ENCODE measurements at regions not wholly inside any gene's neighbourhood (a gene's known extent, or its start where the extent isn't known, plus 50 kb on each side); places are given as distances from the start of the nearest gene placed in this dataset.
"Not testable (repeated sequence)": the region's sequence is repeated elsewhere in the genome, so short reads cannot be mapped to it uniquely, and the experiment has no call there.

- no peaks in the 10 kb centered on the region for H3K27me3 Mint-ChIP-seq (ENCODE audit: insufficient read depth, unreplicated experiment)
- CTCF ChIA-PET = no interaction called here
- no peak overlapping the region for H3K4me3 Mint-ChIP-seq (ENCODE audit: unreplicated experiment)
- H3K27ac Mint-ChIP-seq (ENCODE audit: low read depth, unreplicated experiment) = no peak overlapping the region
- BruUV-seq (replicated peaks) = no TSS peak
- no peaks in the 10 kb centered on the region for H3K36me3 Mint-ChIP-seq (ENCODE audit: insufficient read depth, unreplicated experiment)
- POLR2A ChIA-PET = no interaction called here
- intact Hi-C loops (cut with micrococcal nuclease) = no loop called here
- TF ChIP-seq CTCF (IDR thresholded peaks at IDR 0.05; ENCODE audit: unreplicated experiment) = no peak
- H3K4me1 Mint-ChIP-seq (ENCODE audit: insufficient read depth, unreplicated experiment) = no peaks in the 10 kb centered on the region
- H3K9me3 Mint-ChIP-seq (ENCODE audit: unreplicated experiment) = peaks cover 6% of the 10 kb centered on the region
- no peak for DNase-seq (ENCODE audit: unreplicated experiment)
These were observed 540.6 kb upstream of the SOX9 start for GRCh38 chr17:71580220-71580619.

- POLR2A ChIA-PET = interaction anchor here (0.7 kb wide), 1 partner anchor 363 kb away, joined by 3 read pairs; no protein-coding TSS in a partner anchor
- intact Hi-C loops (cut with micrococcal nuclease) = no loop called here
- H3K36me3 Mint-ChIP-seq (ENCODE audit: insufficient read depth, unreplicated experiment) = no peaks in the 10 kb centered on the region
- H3K27me3 Mint-ChIP-seq (ENCODE audit: insufficient read depth, unreplicated experiment) = no peaks in the 10 kb centered on the region
- no peak overlapping the region for H3K4me3 Mint-ChIP-seq (ENCODE audit: unreplicated experiment)
- no peak for TF ChIP-seq CTCF (IDR thresholded peaks at IDR 0.05; ENCODE audit: unreplicated experiment)
- no peak for DNase-seq (ENCODE audit: unreplicated experiment)
- CTCF ChIA-PET = no interaction called here
- BruUV-seq (replicated peaks) = no TSS peak
- no peaks in the 10 kb centered on the region for H3K4me1 Mint-ChIP-seq (ENCODE audit: insufficient read depth, unreplicated experiment)
- no peak overlapping the region for H3K27ac Mint-ChIP-seq (ENCODE audit: low read depth, unreplicated experiment)
- peaks cover 6% of the 10 kb centered on the region for H3K9me3 Mint-ChIP-seq (ENCODE audit: unreplicated experiment)
These were observed 535.3 kb upstream of the SOX9 start for GRCh38 chr17:71585540-71585939.

- no peaks in the 10 kb centered on the region for H3K27me3 Mint-ChIP-seq (ENCODE audit: insufficient read depth, unreplicated experiment)
- DNase-seq (ENCODE audit: unreplicated experiment) = no peak
- H3K4me3 Mint-ChIP-seq (ENCODE audit: unreplicated experiment) = no peak overlapping the region
- intact Hi-C loops (cut with micrococcal nuclease) = no loop called here
- ChIA-PET CTCF (interaction anchor here (0.6 to 0.7 kb wide), 2 partner anchors 22 to 210 kb away, joined by 3 read pairs; no protein-coding TSS in a partner anchor), POLR2A (interaction anchor here (0.8 kb wide), 1 partner anchor 492 kb away, joined by 3 read pairs; no protein-coding TSS in a partner anchor)
- BruUV-seq (replicated peaks) = no TSS peak
- peaks cover 6% of the 10 kb centered on the region for H3K9me3 Mint-ChIP-seq (ENCODE audit: unreplicated experiment)
- TF ChIP-seq CTCF (IDR thresholded peaks at IDR 0.05; ENCODE audit: unreplicated experiment) = no peak
- H3K36me3 Mint-ChIP-seq (ENCODE audit: insufficient read depth, unreplicated experiment) = no peaks in the 10 kb centered on the region
- no peak overlapping the region for H3K27ac Mint-ChIP-seq (ENCODE audit: low read depth, unreplicated experiment)
- H3K4me1 Mint-ChIP-seq (ENCODE audit: insufficient read depth, unreplicated experiment) = no peaks in the 10 kb centered on the region
These were observed 528.4 kb upstream of the SOX9 start for GRCh38 chr17:71592431-71592830.

GRCh38 chr17:71593078-71593477, 527.7 kb upstream of the SOX9 start:
- Mint-ChIP-seq H3K4me1 (ENCODE audit: insufficient read depth, unreplicated experiment) (no peaks in the 10 kb centered on the region), H3K27ac (ENCODE audit: low read depth, unreplicated experiment) (no peak overlapping the region), H3K4me3 (ENCODE audit: unreplicated experiment) (no peak overlapping the region), H3K9me3 (ENCODE audit: unreplicated experiment) (peaks cover 6% of the 10 kb centered on the region), H3K27me3 (ENCODE audit: insufficient read depth, unreplicated experiment) (no peaks in the 10 kb centered on the region), H3K36me3 (ENCODE audit: insufficient read depth, unreplicated experiment) (no peaks in the 10 kb centered on the region)
- no peak for TF ChIP-seq CTCF (IDR thresholded peaks at IDR 0.05; ENCODE audit: unreplicated experiment)
- peak; percentile 2 for DNase-seq (ENCODE audit: unreplicated experiment)
- no TSS peak for BruUV-seq (replicated peaks)
- ChIA-PET POLR2A (no interaction called here), CTCF (interaction anchor here (0.5 to 0.6 kb wide), 2 partner anchors 73 to 826 kb away, joined by 3 read pairs; no protein-coding TSS in a partner anchor)
- intact Hi-C loops (cut with micrococcal nuclease) = no loop called here

- CTCF ChIA-PET; BruUV-seq (replicated peaks); H3K36me3 Mint-ChIP-seq (ENCODE audit: insufficient read depth, unreplicated experiment); H3K9me3 Mint-ChIP-seq (ENCODE audit: unreplicated experiment); H3K27me3 Mint-ChIP-seq (ENCODE audit: insufficient read depth, unreplicated experiment); intact Hi-C loops (cut with micrococcal nuclease); H3K4me1 Mint-ChIP-seq (ENCODE audit: insufficient read depth, unreplicated experiment); POLR2A ChIA-PET; H3K27ac Mint-ChIP-seq (ENCODE audit: low read depth, unreplicated experiment); H3K4me3 Mint-ChIP-seq (ENCODE audit: unreplicated experiment); DNase-seq (ENCODE audit: unreplicated experiment): not testable (repeated sequence)
These were observed 521.2 kb upstream of the SOX9 start for GRCh38 chr17:71599583-71599982.

Data from MCF 10A (cell line).